ENCODE measurements at regions not wholly inside any gene's neighbourhood (a gene's known extent, or its start where the extent isn't known, plus 50 kb on each side); places are given as distances from the start of the nearest gene placed in this dataset.

- no peak for TF ChIP-seq TAF7 (optimal IDR thresholded peaks at IDR 0.05; ENCODE audit: borderline replicate concordance, low read depth, low read length)
- no peak for TF ChIP-seq KDM1A (IDR thresholded peaks at IDR 0.05; ENCODE audit: borderline replicate concordance, low read length)
- no peak for TF ChIP-seq HDAC2 (IDR thresholded peaks at IDR 0.05; ENCODE audit: borderline replicate concordance in 1 of 2, low read depth in 2 of 2, low read length in 2 of 2)
- TF ChIP-seq HDAC6 (IDR thresholded peaks at IDR 0.05; ENCODE audit: low read depth, low read length), result no peak
- TF ChIP-seq JUN (IDR thresholded peaks at IDR 0.05; ENCODE audit: low read depth, low read length), result no peak
These were observed 362.9 kb upstream of the TLE4 start (continued) for GRCh38 chr9:79208791-79209396.
